H9 (cell line): ENCODE measurements at regions not wholly inside any gene's neighbourhood (a gene's known extent, or its start where the extent isn't known, plus 50 kb on each side); places are given as distances from the start of the nearest gene placed in this dataset.

Experiments used
- DNase-seq: peaks from one replicate; pipeline ENCODE4 v3.0.0-alpha.2; 2017
- H2AFZ ChIP-seq: one replicate; pipeline ENCODE4 v1.6.1; 2013; ENCODE audit warnings: mild to moderate bottlenecking, low read length, control low read depth, moderate library complexity
- H2AK5ac ChIP-seq: 2 replicates; pipeline ENCODE4 v1.6.1; 2013; ENCODE audit warnings: low read length, control low read depth, mixed read lengths; ENCODE audit not compliant: insufficient read length
- H2BK120ac ChIP-seq: one replicate; pipeline ENCODE4 v1.6.1; 2013; ENCODE audit warnings: low read depth, mild to moderate bottlenecking, low read length, control low read depth, inconsistent platforms; ENCODE audit not compliant: poor library complexity, severe bottlenecking
- H2BK12ac ChIP-seq: 2 replicates; pipeline ENCODE4 v1.6.1; 2013; ENCODE audit warnings: low read length, control low read depth, mixed read lengths, low read depth; ENCODE audit not compliant: insufficient read length
- H2BK15ac ChIP-seq: 2 replicates; pipeline ENCODE4 v1.6.1; 2013; ENCODE audit warnings: low read depth, low read length, control low read depth
- H2BK20ac ChIP-seq: one replicate; pipeline ENCODE4 v1.6.1; 2013; ENCODE audit warnings: low read depth, mild to moderate bottlenecking, low read length, control low read depth, inconsistent platforms; ENCODE audit not compliant: poor library complexity, severe bottlenecking
- H2BK5ac ChIP-seq: 2 replicates; pipeline ENCODE4 v1.6.1; 2013; ENCODE audit warnings: low read length, control low read depth, mixed read lengths; ENCODE audit not compliant: insufficient read length
- H3K14ac ChIP-seq: 2 replicates; pipeline ENCODE4 v1.6.1; 2013; ENCODE audit warnings: low read length, control low read depth; ENCODE audit not compliant: insufficient read depth
- H3K18ac ChIP-seq: 2 replicates; pipeline ENCODE4 v1.6.1; 2013; ENCODE audit warnings: low read depth, mild to moderate bottlenecking, mixed read lengths, low read length, control low read depth; ENCODE audit not compliant: insufficient read length
- H3K23ac ChIP-seq: 2 replicates; pipeline ENCODE4 v1.6.1; 2013; ENCODE audit warnings: low read length, control low read depth, mixed read lengths, low read depth; ENCODE audit not compliant: insufficient read length
- H3K23me2 ChIP-seq: 2 replicates; pipeline ENCODE4 v1.6.1; 2013; ENCODE audit warnings: low read depth, mild to moderate bottlenecking, mixed read lengths, low read length, control low read depth; ENCODE audit not compliant: insufficient read length, poor library complexity, severe bottlenecking
- H3K27ac ChIP-seq: 2 replicates; pipeline ENCODE4 v1.5.1; 2013; ENCODE audit warnings: low read length, control low read depth, mixed read lengths, low read depth; ENCODE audit not compliant: insufficient read length
- H3K27me3 ChIP-seq: 2 replicates; pipeline ENCODE4 v1.6.1; 2013; ENCODE audit warnings: low read length, control low read depth, inconsistent platforms; ENCODE audit not compliant: insufficient read depth
- H3K4ac ChIP-seq: 2 replicates; pipeline ENCODE4 v1.6.1; 2013; ENCODE audit warnings: low read depth, mild to moderate bottlenecking, control low read depth, inconsistent platforms, low read length, moderate library complexity
- H3K4me1 ChIP-seq: 2 replicates; pipeline ENCODE4 v1.6.1; 2013; ENCODE audit warnings: low read length, control low read depth, inconsistent platforms; ENCODE audit not compliant: insufficient read depth
- H3K4me2 ChIP-seq: 2 replicates; pipeline ENCODE4 v1.6.1; 2013; ENCODE audit warnings: low read length, control low read depth, mixed read lengths; ENCODE audit not compliant: insufficient read length, insufficient read depth
- H3K56ac ChIP-seq: 2 replicates; pipeline ENCODE4 v1.6.1; 2013; ENCODE audit warnings: low read depth, mild to moderate bottlenecking, mixed read lengths, low read length, control low read depth; ENCODE audit not compliant: insufficient read length
- H3K79me1 ChIP-seq: 2 replicates; pipeline ENCODE4 v1.6.1; 2013; ENCODE audit warnings: low read depth, mild to moderate bottlenecking, moderate library complexity, low read length, control low read depth, inconsistent platforms; ENCODE audit not compliant: insufficient read depth, poor library complexity, severe bottlenecking
- H3K79me2 ChIP-seq: 2 replicates; pipeline ENCODE4 v1.6.1; 2013; ENCODE audit warnings: low read length, control low read depth, inconsistent platforms; ENCODE audit not compliant: insufficient read depth
- H3K9ac ChIP-seq: 2 replicates; pipeline ENCODE4 v1.6.1; 2013; ENCODE audit warnings: low read length, control low read depth, mixed read lengths; ENCODE audit not compliant: insufficient read length; ENCODE audit errors: extremely low read depth
- H3K9me3 ChIP-seq: one replicate; pipeline ENCODE4 v1.6.1; 2013; ENCODE audit warnings: low read depth, low read length, inconsistent platforms; ENCODE audit not compliant: control insufficient read depth
- H3T11ph ChIP-seq: one replicate; pipeline ENCODE4 v1.6.1; 2013; ENCODE audit warnings: mild to moderate bottlenecking, low read length, control low read depth, inconsistent platforms
- H4K20me1 ChIP-seq: one replicate; pipeline ENCODE4 v1.6.1; 2013; ENCODE audit not compliant: control insufficient read depth, insufficient read length, insufficient read depth
- H4K5ac ChIP-seq: 2 replicates; pipeline ENCODE4 v1.6.1; 2013; ENCODE audit warnings: low read depth, mild to moderate bottlenecking, mixed read lengths, low read length, control low read depth; ENCODE audit not compliant: insufficient read length
- H4K8ac ChIP-seq: replicated peaks from 2 replicates; pipeline ENCODE4 v1.6.1; 2013; ENCODE audit warnings: low read length, control low read depth, mixed read lengths, low read depth; ENCODE audit not compliant: insufficient read length
- H4K91ac ChIP-seq: 2 replicates; pipeline ENCODE4 v1.6.1; 2013; ENCODE audit warnings: low read depth, mild to moderate bottlenecking, moderate library complexity, mixed read lengths, low read length, control low read depth; ENCODE audit not compliant: insufficient read length
- H3K27ac Mint-ChIP-seq, 3 experiments: 2 replicates in 2 of 3; 3 replicates in 1 of 3; pipeline ENCODE4 v1.8.0; 2020 to 2021; ENCODE audit warnings: mixed read lengths in 3 of 3, mild to moderate bottlenecking in 1 of 3, moderate library complexity in 1 of 3
- H3K27me3 Mint-ChIP-seq: 2 replicates; pipeline ENCODE4 v1.8.0; 2021; ENCODE audit warnings: low read depth, mild to moderate bottlenecking, moderate library complexity, mixed read lengths
- H3K36me3 Mint-ChIP-seq, 3 experiments: 2 replicates in 2 of 3; 3 replicates in 1 of 3; pipeline ENCODE4 v1.8.0; 2020 to 2021; ENCODE audit warnings: low read depth in 3 of 3, mixed read lengths in 3 of 3; ENCODE audit not compliant: insufficient read depth in 1 of 3
- H3K4me1 Mint-ChIP-seq, 2 experiments: 2 replicates each; pipeline ENCODE4 v1.8.0; 2020; ENCODE audit warnings: mixed read lengths in 2 of 2
- H3K4me3 Mint-ChIP-seq, 2 experiments: 2 replicates in 1 of 2; 3 replicates in 1 of 2; pipeline ENCODE4 v1.8.0; 2020 to 2021; ENCODE audit warnings: mild to moderate bottlenecking in 2 of 2, mixed read lengths in 2 of 2, moderate library complexity in 1 of 2
- H3K9me3 Mint-ChIP-seq, 2 experiments: 2 replicates in 1 of 2; 3 replicates in 1 of 2; pipeline ENCODE4 v1.8.0; 2020; ENCODE audit warnings: mild to moderate bottlenecking in 2 of 2, mixed read lengths in 2 of 2, moderate library complexity in 1 of 2
- WGBS: extraction: QIAGEN DNeasy Blood & Tissue Kit; methylation state at CpG from one replicate; pipeline ENCODE4 v1.1.7; 2013; ENCODE audit warnings: missing lambda C conversion rate, low lambda C conversion rate, mixed read lengths; ENCODE audit not compliant: insufficient read length; ENCODE audit errors: extremely low coverage; 5-methylcytosine and 5-hydroxymethylcytosine counted together
- TF ChIP-seq, protein P1 (sequence below): fragments of 200-600 bp; sonication (generic); conservative IDR thresholded peaks from 3 replicates; pipeline ENCODE4 v1.8.0; 2021; ENCODE audit warnings: antibody characterized with exemption, mild to moderate bottlenecking

DNA sequence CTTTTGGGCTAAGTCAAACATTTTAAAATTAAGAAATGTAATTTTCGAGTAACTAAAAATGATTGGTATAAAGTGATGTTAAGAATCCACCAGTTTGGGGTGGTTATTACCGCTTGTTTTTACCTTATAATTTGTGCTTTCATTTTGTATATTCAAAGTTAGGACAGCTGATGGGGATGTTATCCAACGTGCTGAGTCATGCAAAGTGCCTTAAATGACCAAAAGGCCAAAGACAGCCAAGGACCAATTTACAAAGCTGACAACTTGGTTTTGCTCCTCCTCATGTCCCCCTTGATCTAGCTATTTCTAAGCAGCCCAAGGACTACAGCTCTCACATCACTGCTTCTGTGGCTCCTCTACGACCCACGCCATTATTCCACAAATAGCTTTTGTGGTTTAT is 181.4 kb upstream of the PCDH7 start:
- H2AFZ ChIP-seq, result no peak overlapping the region
- H3K27ac ChIP-seq, result no peak overlapping the region
- H3K9ac ChIP-seq, result no peak overlapping the region
- H3K4ac ChIP-seq, result no peak overlapping the region
- Mint-ChIP-seq H3K27ac (no peak overlapping the region), H3K4me3 (no peak overlapping the region), H3K27me3 (no peaks in the 10 kb centered on the region), H3K4me1 (peaks cover 10% of the 10 kb centered on the region in 2 experiments), H3K36me3 (peaks cover 0 to 2% (median 0%) of the 10 kb centered on the region in 3 experiments; a peak in 1 of 7 replicates), H3K9me3 (no peaks in the 10 kb centered on the region)
- no peaks in the 10 kb centered on the region for H3K79me1 ChIP-seq
- no peaks in the 10 kb centered on the region for H3K79me2 ChIP-seq
- H4K91ac ChIP-seq, result no peak overlapping the region
- H2AK5ac ChIP-seq, result no peak overlapping the region
- no peaks in the 10 kb centered on the region for H3K27me3 ChIP-seq
- TF ChIP-seq, protein P1, sequence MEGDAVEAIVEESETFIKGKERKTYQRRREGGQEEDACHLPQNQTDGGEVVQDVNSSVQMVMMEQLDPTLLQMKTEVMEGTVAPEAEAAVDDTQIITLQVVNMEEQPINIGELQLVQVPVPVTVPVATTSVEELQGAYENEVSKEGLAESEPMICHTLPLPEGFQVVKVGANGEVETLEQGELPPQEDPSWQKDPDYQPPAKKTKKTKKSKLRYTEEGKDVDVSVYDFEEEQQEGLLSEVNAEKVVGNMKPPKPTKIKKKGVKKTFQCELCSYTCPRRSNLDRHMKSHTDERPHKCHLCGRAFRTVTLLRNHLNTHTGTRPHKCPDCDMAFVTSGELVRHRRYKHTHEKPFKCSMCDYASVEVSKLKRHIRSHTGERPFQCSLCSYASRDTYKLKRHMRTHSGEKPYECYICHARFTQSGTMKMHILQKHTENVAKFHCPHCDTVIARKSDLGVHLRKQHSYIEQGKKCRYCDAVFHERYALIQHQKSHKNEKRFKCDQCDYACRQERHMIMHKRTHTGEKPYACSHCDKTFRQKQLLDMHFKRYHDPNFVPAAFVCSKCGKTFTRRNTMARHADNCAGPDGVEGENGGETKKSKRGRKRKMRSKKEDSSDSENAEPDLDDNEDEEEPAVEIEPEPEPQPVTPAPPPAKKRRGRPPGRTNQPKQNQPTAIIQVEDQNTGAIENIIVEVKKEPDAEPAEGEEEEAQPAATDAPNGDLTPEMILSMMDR, result no peak
- H4K5ac ChIP-seq, result no peak overlapping the region
- no peaks in the 10 kb centered on the region for H3K4me1 ChIP-seq
- no peak overlapping the region for H2BK5ac ChIP-seq
- H4K20me1 ChIP-seq, result no peaks in the 10 kb centered on the region
- whole genome bisulfite sequencing, result 100% methylated on average over 1 of the region's 5 CpGs
- H3K56ac ChIP-seq, result no peak overlapping the region
- no peak overlapping the region for H2BK12ac ChIP-seq
- H2BK120ac ChIP-seq, result no peak overlapping the region
- H3K4me2 ChIP-seq, result no peak overlapping the region
- no peak overlapping the region for H3K23ac ChIP-seq
- H4K8ac ChIP-seq, result no peak overlapping the region
- no peak overlapping the region for H2BK15ac ChIP-seq
- no peak overlapping the region for H3K14ac ChIP-seq
- no peaks in the 10 kb centered on the region for H3K23me2 ChIP-seq
- no peak overlapping the region for H3T11ph ChIP-seq
- no peak for DNase-seq
- no peaks in the 10 kb centered on the region for H3K9me3 ChIP-seq
- H3K18ac ChIP-seq, result no peak overlapping the region
- H2BK20ac ChIP-seq, result no peak overlapping the region
